ENCODE measurements at regions not wholly inside any gene's neighbourhood (a gene's known extent, or its start where the extent isn't known, plus 50 kb on each side); places are given as distances from the start of the nearest gene placed in this dataset.

DNA sequence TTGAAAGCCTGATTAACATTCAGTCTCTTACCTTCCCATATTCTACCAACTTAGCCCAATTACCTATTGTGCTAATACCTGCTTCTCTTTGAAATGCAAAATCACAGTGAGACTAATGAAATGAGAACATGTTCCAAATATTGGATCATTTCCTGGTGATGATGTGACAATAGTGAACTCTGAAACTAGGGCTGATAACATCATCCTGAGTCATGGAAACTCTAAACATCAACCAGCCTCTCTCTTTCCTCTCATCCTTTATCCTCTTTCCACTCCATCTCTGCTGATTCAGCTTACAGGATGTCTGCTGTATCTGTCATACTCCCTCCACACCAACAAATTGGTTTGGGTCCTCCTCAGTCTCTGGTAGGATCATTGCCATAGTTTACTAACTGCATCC is 98.8 kb upstream of the NCKAP5 start:
- no peaks in the 10 kb centered on the region for H3K79me2 ChIP-seq (ENCODE audit: insufficient read depth, low read length)
- no peak overlapping the region for H3K4me3 Mint-ChIP-seq
- H3K56ac ChIP-seq (ENCODE audit: insufficient read length, low read depth, low read length) = no peak overlapping the region
- no peak overlapping the region for H2BK12ac ChIP-seq (ENCODE audit: insufficient read length, low read depth, low read length)
- H3K4me1 ChIP-seq (ENCODE audit: insufficient read depth, low read length) = no peaks in the 10 kb centered on the region
- no peak overlapping the region for H3K4me2 ChIP-seq (ENCODE audit: insufficient read depth, insufficient read length, low read length)
- no peak overlapping the region for H4K8ac ChIP-seq (replicated peaks; ENCODE audit: insufficient read length, low read depth, low read length)
- no peaks in the 10 kb centered on the region for H4K20me1 ChIP-seq (ENCODE audit: control insufficient read depth, insufficient read depth, insufficient read length)
- no peak overlapping the region for H3K27ac ChIP-seq (ENCODE audit: insufficient read length, low read depth, low read length)
- H2BK120ac ChIP-seq (ENCODE audit: low read depth, low read length, poor library complexity, severe bottlenecking) = no peak overlapping the region
- H3K9ac ChIP-seq (ENCODE audit: extremely low read depth, insufficient read length, low read length) = no peak overlapping the region
- no peak overlapping the region for H3T11ph ChIP-seq (ENCODE audit: low read length)
- no peak overlapping the region for H3K18ac ChIP-seq (ENCODE audit: insufficient read length, low read depth, low read length)
- no peak overlapping the region for H3K27ac Mint-ChIP-seq
- H3K9me3 Mint-ChIP-seq = peaks cover 9 to 16% of the 10 kb centered on the region in 2 experiments; a peak in 4 of 5 replicates
- TF ChIP-seq, protein P1, sequence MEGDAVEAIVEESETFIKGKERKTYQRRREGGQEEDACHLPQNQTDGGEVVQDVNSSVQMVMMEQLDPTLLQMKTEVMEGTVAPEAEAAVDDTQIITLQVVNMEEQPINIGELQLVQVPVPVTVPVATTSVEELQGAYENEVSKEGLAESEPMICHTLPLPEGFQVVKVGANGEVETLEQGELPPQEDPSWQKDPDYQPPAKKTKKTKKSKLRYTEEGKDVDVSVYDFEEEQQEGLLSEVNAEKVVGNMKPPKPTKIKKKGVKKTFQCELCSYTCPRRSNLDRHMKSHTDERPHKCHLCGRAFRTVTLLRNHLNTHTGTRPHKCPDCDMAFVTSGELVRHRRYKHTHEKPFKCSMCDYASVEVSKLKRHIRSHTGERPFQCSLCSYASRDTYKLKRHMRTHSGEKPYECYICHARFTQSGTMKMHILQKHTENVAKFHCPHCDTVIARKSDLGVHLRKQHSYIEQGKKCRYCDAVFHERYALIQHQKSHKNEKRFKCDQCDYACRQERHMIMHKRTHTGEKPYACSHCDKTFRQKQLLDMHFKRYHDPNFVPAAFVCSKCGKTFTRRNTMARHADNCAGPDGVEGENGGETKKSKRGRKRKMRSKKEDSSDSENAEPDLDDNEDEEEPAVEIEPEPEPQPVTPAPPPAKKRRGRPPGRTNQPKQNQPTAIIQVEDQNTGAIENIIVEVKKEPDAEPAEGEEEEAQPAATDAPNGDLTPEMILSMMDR (conservative IDR thresholded peaks at IDR 0.05) = no peak
- H2AK5ac ChIP-seq (ENCODE audit: insufficient read length, low read length) = no peak overlapping the region
- no peak overlapping the region for H3K14ac ChIP-seq (ENCODE audit: insufficient read depth, low read length)
- H3K27me3 Mint-ChIP-seq (ENCODE audit: low read depth) = no peaks in the 10 kb centered on the region; the same call in 1 of the 2 replicates
- H3K9me3 ChIP-seq (ENCODE audit: control insufficient read depth, low read depth, low read length) = no peaks in the 10 kb centered on the region
- no peaks in the 10 kb centered on the region for H3K79me1 ChIP-seq (ENCODE audit: insufficient read depth, low read depth, low read length, poor library complexity, severe bottlenecking)
- H3K23me2 ChIP-seq (ENCODE audit: insufficient read length, low read depth, low read length, poor library complexity, severe bottlenecking) = no peaks in the 10 kb centered on the region
- peaks cover 2 to 20% (median 2%) of the 10 kb centered on the region in 3 experiments; a peak in 6 of 7 replicates for H3K36me3 Mint-ChIP-seq (ENCODE audit: insufficient read depth in 1 of 3, low read depth in 3 of 3)
- no peak overlapping the region for H2BK5ac ChIP-seq (ENCODE audit: insufficient read length, low read length)
- no peaks in the 10 kb centered on the region for H3K27me3 ChIP-seq (ENCODE audit: insufficient read depth, low read length)
- no peak overlapping the region for H2AFZ ChIP-seq (ENCODE audit: low read length)
- H2BK15ac ChIP-seq (ENCODE audit: low read depth, low read length) = no peak overlapping the region
- H3K23ac ChIP-seq (ENCODE audit: insufficient read length, low read depth, low read length) = no peak overlapping the region
- H3K4ac ChIP-seq (ENCODE audit: low read depth, low read length) = no peak overlapping the region
- no peak overlapping the region for H4K5ac ChIP-seq (ENCODE audit: insufficient read length, low read depth, low read length)
- no peak overlapping the region for H4K91ac ChIP-seq (ENCODE audit: insufficient read length, low read depth, low read length)
- no peak for DNase-seq
- no peaks in the 10 kb centered on the region for H3K4me1 Mint-ChIP-seq
- no peak overlapping the region for H2BK20ac ChIP-seq (ENCODE audit: low read depth, low read length, poor library complexity, severe bottlenecking)
